GM23248 (cell line): ENCODE measurements at regions not wholly inside any gene's neighbourhood (a gene's known extent, or its start where the extent isn't known, plus 50 kb on each side); places are given as distances from the start of the nearest gene placed in this dataset.
"Not testable (repeated sequence)": the region's sequence is repeated elsewhere in the genome, so short reads cannot be mapped to it uniquely, and the experiment has no call there.

Experiments used
- DNase-seq: peaks from one replicate; pipeline ENCODE4 v3.0.0-alpha.2; 2015
- H2AFZ ChIP-seq: fragments of 200-600 bp; sonication (generic); 2 replicates; pipeline ENCODE4 v1.6.1; 2016; ENCODE audit warnings: antibody characterized with exemption
- H3F3A ChIP-seq: fragments of 200-600 bp; sonication (generic); 2 replicates; pipeline ENCODE4 v1.6.1; 2016; ENCODE audit warnings: mild to moderate bottlenecking, antibody characterized with exemption, mixed run types; ENCODE audit not compliant: insufficient read depth
- H3K27ac ChIP-seq: fragments of 200-600 bp; sonication (generic); 2 replicates; pipeline ENCODE4 v1.5.1; 2016; ENCODE audit warnings: mild to moderate bottlenecking
- H3K27me3 ChIP-seq: fragments of 200-600 bp; sonication (generic); replicated peaks from 2 replicates; pipeline ENCODE4 v1.6.1; 2016; ENCODE audit warnings: mild to moderate bottlenecking; ENCODE audit not compliant: insufficient read depth
- H3K36me3 ChIP-seq: fragments of 200-600 bp; sonication (generic); 2 replicates; pipeline ENCODE4 v1.6.1; 2016; ENCODE audit warnings: low read depth, mild to moderate bottlenecking
- H3K4me1 ChIP-seq: fragments of 200-600 bp; sonication (generic); 2 replicates; pipeline ENCODE4 v1.6.1; 2016; ENCODE audit warnings: mild to moderate bottlenecking; ENCODE audit not compliant: insufficient read depth
- H3K4me2 ChIP-seq: fragments of 200-600 bp; sonication (generic); one replicate; pipeline ENCODE4 v1.6.1; 2016; ENCODE audit warnings: mild to moderate bottlenecking; ENCODE audit not compliant: unreplicated experiment
- H3K4me3 ChIP-seq: fragments of 200-600 bp; sonication (generic); 2 replicates; pipeline ENCODE4 v1.5.1; 2016; ENCODE audit warnings: mild to moderate bottlenecking
- H3K79me2 ChIP-seq: fragments of 200-600 bp; sonication (generic); 2 replicates; pipeline ENCODE4 v1.6.1; 2016; ENCODE audit warnings: mild to moderate bottlenecking; ENCODE audit not compliant: insufficient read depth
- H3K9ac ChIP-seq: fragments of 200-600 bp; sonication (generic); 2 replicates; pipeline ENCODE4 v1.6.1; 2016; ENCODE audit warnings: mild to moderate bottlenecking
- H3K9me2 ChIP-seq: fragments of 200-600 bp; sonication (generic); 2 replicates; pipeline ENCODE4 v1.6.1; 2016; ENCODE audit warnings: mixed run types, mild to moderate bottlenecking, moderate library complexity; ENCODE audit not compliant: insufficient read depth
- H3K9me3 ChIP-seq: fragments of 200-600 bp; sonication (generic); one replicate; pipeline ENCODE4 v1.6.1; 2017; ENCODE audit warnings: low read depth
- H4K20me1 ChIP-seq: fragments of 200-600 bp; sonication (generic); 2 replicates; pipeline ENCODE4 v1.6.0; 2016; ENCODE audit not compliant: insufficient read depth
- EZH2 ChIP-seq: fragments of 200-600 bp; sonication (generic); IDR thresholded peaks from 2 replicates; pipeline ENCODE4 v1.6.1; 2018; ENCODE audit warnings: antibody characterized with exemption, mild to moderate bottlenecking; ENCODE audit not compliant: insufficient read depth, poor library complexity, severe bottlenecking
- EZH2phosphoT487 ChIP-seq: fragments of 200-600 bp; sonication (generic); IDR thresholded peaks from 2 replicates; pipeline ENCODE4 v1.6.1; 2018; ENCODE audit warnings: antibody characterized with exemption, moderate library complexity, mild to moderate bottlenecking, low read depth; ENCODE audit not compliant: insufficient read depth
- WGBS, 2 experiments: methylation state at CpG; one replicate each; pipeline ENCODE4 v1.1.6; 2015 to 2017; ENCODE audit warnings: low lambda C conversion rate in 2 of 2, low coverage in 1 of 2; ENCODE audit errors: missing lambda C conversion rate in 2 of 2; 5-methylcytosine and 5-hydroxymethylcytosine counted together
- in situ Hi-C: fragments of 300-500 bp; cut with MboI; formaldehyde crosslinking; loops from 2 replicates; pipeline ENCODE4 v1.15.0; 2020

- H3K4me2 ChIP-seq = no peak overlapping the region
- no peaks in the 10 kb centered on the region for H3K27me3 ChIP-seq
- no peaks in the 10 kb centered on the region for H3F3A ChIP-seq
- no peak overlapping the region for H2AFZ ChIP-seq
- no peak overlapping the region for H3K27ac ChIP-seq
- H3K79me2 ChIP-seq = no peaks in the 10 kb centered on the region
- no peak overlapping the region for H3K4me3 ChIP-seq
- H3K36me3 ChIP-seq = no peaks in the 10 kb centered on the region
- H3K9ac ChIP-seq = no peak overlapping the region
- no peak for TF ChIP-seq EZH2
- no peak for TF ChIP-seq EZH2phosphoT487
- no peaks in the 10 kb centered on the region for H3K9me2 ChIP-seq
- H4K20me1 ChIP-seq = no peaks in the 10 kb centered on the region
- DNase-seq = no peak
- in situ Hi-C loops = no loop called here
- no peaks in the 10 kb centered on the region for H3K4me1 ChIP-seq
- WGBS, 2 experiments = 0% methylated on average over 1 of the region's 1 CpG
- H3K9me3 ChIP-seq = no peaks in the 10 kb centered on the region
Observed at GRCh38 chr6:148016013-148016412, 326.6 kb upstream of the SASH1 start.

GRCh38 chr6:148021165-148021564 is 321.5 kb upstream of the SASH1 start:
- TF ChIP-seq EZH2 (no peak), EZH2phosphoT487 (no peak)
- Histone ChIP-seq H3F3A (no peaks in the 10 kb centered on the region), H3K4me1 (no peaks in the 10 kb centered on the region), H3K4me2 (no peak overlapping the region), H3K9me2 (no peaks in the 10 kb centered on the region), H3K27ac (no peak overlapping the region), H4K20me1 (no peaks in the 10 kb centered on the region), H3K9ac (no peak overlapping the region), H3K27me3 (no peaks in the 10 kb centered on the region), H3K36me3 (no peaks in the 10 kb centered on the region), H3K4me3 (no peak overlapping the region), H3K79me2 (no peaks in the 10 kb centered on the region), H2AFZ (no peak overlapping the region), H3K9me3 (no peaks in the 10 kb centered on the region)
- no peak for DNase-seq
- 0% methylated on average over 1 of the region's 1 CpG for WGBS, 2 experiments
- in situ Hi-C loops = no loop called here

DNA sequence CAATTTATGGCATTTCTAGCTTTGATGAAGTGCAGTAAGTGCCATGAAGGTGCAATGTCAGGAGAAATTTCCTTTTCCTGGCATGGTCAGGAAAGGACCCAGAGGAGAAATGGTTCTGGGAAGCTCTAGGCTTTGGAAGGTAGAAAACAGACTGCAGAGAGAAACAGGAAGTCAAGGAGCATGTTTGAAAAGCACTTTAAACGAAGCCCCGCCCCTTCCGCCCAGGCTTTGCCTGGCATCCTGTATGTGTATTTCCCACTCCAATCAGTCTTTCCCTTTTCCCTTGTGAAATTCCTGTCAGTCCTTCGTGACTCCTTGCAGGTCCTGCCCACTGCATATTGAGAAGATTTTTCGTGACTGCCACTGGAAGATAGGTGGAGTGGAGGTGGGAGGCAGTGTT is 320.9 kb upstream of the SASH1 start:
- Histone ChIP-seq H3F3A (no peaks in the 10 kb centered on the region), H3K4me2 (no peak overlapping the region), H3K27me3 (no peaks in the 10 kb centered on the region), H3K79me2 (no peaks in the 10 kb centered on the region), H3K4me1 (no peaks in the 10 kb centered on the region), H3K27ac (no peak overlapping the region), H3K36me3 (no peaks in the 10 kb centered on the region), H3K9me2 (no peaks in the 10 kb centered on the region), H3K4me3 (no peak overlapping the region), H4K20me1 (no peaks in the 10 kb centered on the region), H3K9me3 (no peaks in the 10 kb centered on the region), H3K9ac (no peak overlapping the region), H2AFZ (no peak overlapping the region)
- WGBS, 2 experiments = 7 to 8% methylated on average over 5 of the region's 5 CpGs
- in situ Hi-C loops = no loop called here
- no peak for TF ChIP-seq EZH2
- no peak for TF ChIP-seq EZH2phosphoT487
- no peak for DNase-seq

- in situ Hi-C loops, H3K27ac ChIP-seq, H3K27me3 ChIP-seq, DNase-seq, H3K9ac ChIP-seq, H4K20me1 ChIP-seq, H3K9me3 ChIP-seq, H3F3A ChIP-seq, H3K79me2 ChIP-seq, H3K9me2 ChIP-seq, H3K4me3 ChIP-seq, H2AFZ ChIP-seq, H3K4me2 ChIP-seq, H3K4me1 ChIP-seq, H3K36me3 ChIP-seq: not testable (repeated sequence)
- 41 to 49% methylated on average over 8 of the region's 8 CpGs for WGBS, 2 experiments
Observed at GRCh38 chr6:148022279-148022678, 320.4 kb upstream of the SASH1 start.

GRCh38 chr6:148027201-148027600 is 315.4 kb upstream of the SASH1 start:
- Histone ChIP-seq H3K4me3 (no peak overlapping the region), H4K20me1 (no peaks in the 10 kb centered on the region), H3K27ac (no peak overlapping the region), H3K9me2 (no peaks in the 10 kb centered on the region), H3K4me1 (no peaks in the 10 kb centered on the region), H3K4me2 (no peak overlapping the region), H2AFZ (no peak overlapping the region), H3K36me3 (no peaks in the 10 kb centered on the region), H3K9ac (no peak overlapping the region), H3K9me3 (no peaks in the 10 kb centered on the region), H3K27me3 (no peaks in the 10 kb centered on the region), H3K79me2 (no peaks in the 10 kb centered on the region), H3F3A (no peaks in the 10 kb centered on the region)
- TF ChIP-seq EZH2phosphoT487 (no peak), EZH2 (no peak)
- 0 to 11% methylated on average over 1 of the region's 1 CpG for WGBS, 2 experiments
- in situ Hi-C loops = no loop called here
- no peak for DNase-seq
